ENCODE measurements at regions not wholly inside any gene's neighbourhood (a gene's known extent, or its start where the extent isn't known, plus 50 kb on each side); places are given as distances from the start of the nearest gene placed in this dataset.

DNA sequence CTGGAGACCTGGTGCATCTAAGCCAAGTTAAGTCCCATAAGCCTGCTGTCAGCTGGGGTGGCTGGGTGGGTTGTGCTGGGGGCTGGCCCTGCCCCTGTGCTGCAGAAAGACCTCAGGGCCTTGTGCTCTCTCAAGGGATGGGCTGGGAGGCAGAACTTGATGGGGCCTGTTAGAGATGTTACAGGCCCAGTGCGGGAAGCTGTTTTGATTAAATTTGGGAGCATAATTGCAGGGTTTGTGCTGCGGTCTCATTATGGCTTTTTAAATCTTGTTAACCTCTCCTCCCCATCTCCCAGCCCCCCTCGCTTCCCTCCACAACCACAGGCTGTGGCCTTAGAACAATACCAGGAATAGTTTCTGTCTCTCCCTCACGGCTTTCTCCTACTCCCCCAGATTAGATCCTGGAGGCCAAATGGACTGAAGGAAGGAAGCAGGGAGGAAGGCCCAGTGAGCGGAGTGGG is 87.6 kb upstream of the TLE3 start:
- H3K4me3 ChIP-seq (ENCODE audit: low read depth, low read length): no peak overlapping the region
- no peak for TF ChIP-seq CTCF (IDR thresholded peaks at IDR 0.05; ENCODE audit: control insufficient read depth, extremely low read depth, insufficient read depth)
- no peak for DNase-seq (ENCODE audit: low read depth)

DNA sequence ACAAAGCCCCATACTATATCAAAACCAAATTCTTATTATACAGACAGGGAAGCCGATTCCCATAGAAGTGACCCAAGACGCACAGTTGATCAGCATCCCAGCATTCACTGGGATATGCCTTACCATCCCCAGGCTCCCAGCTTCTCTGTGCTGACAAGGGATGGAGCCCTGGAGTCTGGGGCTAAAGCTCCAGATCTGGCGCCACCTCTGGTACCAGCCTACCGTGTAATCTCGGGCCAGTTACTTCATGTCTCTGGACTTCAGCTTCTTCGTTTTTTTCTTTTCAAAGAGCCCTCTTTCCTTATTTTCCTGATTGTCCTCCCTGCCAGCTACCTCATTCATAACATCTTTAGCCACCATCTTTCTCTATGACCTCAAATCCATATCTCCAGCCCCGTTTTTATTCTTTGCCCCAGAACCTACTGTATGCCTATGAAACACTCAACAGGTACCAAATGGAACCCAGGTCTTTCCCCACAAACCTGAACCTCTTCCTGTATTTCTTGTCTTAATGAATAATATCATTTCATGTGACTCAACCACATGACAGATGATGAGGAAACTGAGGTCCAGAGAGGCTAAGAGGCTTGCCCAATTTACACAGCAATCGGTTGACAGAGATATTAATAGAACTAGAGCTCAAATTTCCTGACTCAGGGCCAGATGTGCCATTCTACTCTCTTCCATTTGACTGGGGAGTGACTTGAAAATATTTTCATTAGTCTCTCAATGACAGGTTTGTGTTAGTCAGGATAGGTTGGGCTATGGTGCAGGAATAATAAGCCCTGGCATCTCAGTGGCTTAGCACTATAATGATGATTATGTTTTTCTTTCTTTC is 85.4 kb upstream of the TLE3 start:
- no peak for TF ChIP-seq CTCF (IDR thresholded peaks at IDR 0.05; ENCODE audit: control insufficient read depth, extremely low read depth, insufficient read depth)
- DNase-seq (ENCODE audit: low read depth): no peak
- H3K4me3 ChIP-seq (ENCODE audit: low read depth, low read length): no peak overlapping the region

- DNase-seq (ENCODE audit: low read depth): no peak
- no peak overlapping the region for H3K4me3 ChIP-seq (ENCODE audit: low read depth, low read length)
- TF ChIP-seq CTCF (IDR thresholded peaks at IDR 0.05; ENCODE audit: control insufficient read depth, extremely low read depth, insufficient read depth): no peak
Measured at GRCh38 chr15:70181626-70182255, 84.0 kb upstream of the TLE3 start.

DNA sequence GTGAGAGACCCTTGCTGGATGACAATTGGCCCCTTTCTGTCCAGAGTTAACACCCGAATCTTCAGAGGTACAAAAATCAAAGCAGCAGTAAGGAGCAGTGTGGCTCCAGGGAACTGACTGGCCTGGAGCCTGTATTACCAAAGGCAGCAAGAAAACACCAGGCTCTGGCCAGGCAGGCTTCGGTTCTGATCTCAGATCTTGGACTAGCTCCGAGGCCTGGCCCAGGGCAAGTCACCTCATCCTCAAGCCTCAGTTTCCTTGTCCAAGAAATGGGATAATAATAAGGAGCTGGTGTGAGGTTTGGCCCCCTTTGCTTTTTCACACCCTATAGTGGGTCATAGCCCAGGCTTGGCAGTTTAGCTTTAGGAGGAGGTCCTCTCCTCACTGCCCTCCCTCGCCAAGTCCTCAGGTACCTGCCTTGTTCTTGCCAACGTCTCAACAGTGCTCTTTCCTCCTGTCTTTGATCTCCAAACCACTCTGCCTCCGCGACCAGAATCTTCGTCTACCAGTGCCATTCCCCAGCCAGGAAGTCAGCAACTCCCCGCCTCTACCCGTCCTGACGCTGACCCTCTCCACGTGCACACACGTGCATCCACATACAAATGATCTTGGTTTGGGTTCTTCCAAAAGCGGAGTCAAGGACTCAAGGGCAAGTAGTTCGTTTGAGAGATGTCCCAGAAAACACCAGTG is 82.6 kb upstream of the TLE3 start:
- no peak overlapping the region for H3K4me3 ChIP-seq (ENCODE audit: low read depth, low read length)
- TF ChIP-seq CTCF (IDR thresholded peaks at IDR 0.05; ENCODE audit: control insufficient read depth, extremely low read depth, insufficient read depth): no peak
- no peak for DNase-seq (ENCODE audit: low read depth)

GRCh38 chr15:70179309-70179892 is 81.7 kb upstream of the TLE3 start:
- no peak for DNase-seq (ENCODE audit: low read depth)
- H3K4me3 ChIP-seq (ENCODE audit: low read depth, low read length): no peak overlapping the region
- no peak for TF ChIP-seq CTCF (IDR thresholded peaks at IDR 0.05; ENCODE audit: control insufficient read depth, extremely low read depth, insufficient read depth)

- H3K4me3 ChIP-seq (ENCODE audit: low read depth, low read length): no peak overlapping the region
- DNase-seq (ENCODE audit: low read depth): no peak
- TF ChIP-seq CTCF (IDR thresholded peaks at IDR 0.05; ENCODE audit: control insufficient read depth, extremely low read depth, insufficient read depth): no peak
Measured at GRCh38 chr15:70178335-70179084, 80.8 kb upstream of the TLE3 start.
